22Rv1 (cell line): ENCODE measurements at regions not wholly inside any gene's neighbourhood (a gene's known extent, or its start where the extent isn't known, plus 50 kb on each side); places are given as distances from the start of the nearest gene placed in this dataset.
"Not testable (repeated sequence)": the region's sequence is repeated elsewhere in the genome, so short reads cannot be mapped to it uniquely, and the experiment has no call there.

Experiments
- H3K27ac ChIP-seq: fragments of 450-650 bp; 2 replicates; pipeline ENCODE4 v1.5.1; 2017
- CTCF ChIP-seq: fragments of 450-650 bp; IDR thresholded peaks from 2 replicates; pipeline ENCODE4 v1.5.1; 2017; ENCODE audit warnings: mild to moderate bottlenecking
- ZFX ChIP-seq: fragments of 450-650 bp; IDR thresholded peaks from 2 replicates; pipeline ENCODE4 v1.6.1; 2017; ENCODE audit warnings: antibody characterized with exemption, borderline replicate concordance

- H3K27ac ChIP-seq, result no peak overlapping the region
- TF ChIP-seq CTCF, result no peak
- no peak for TF ChIP-seq ZFX
These were observed 768.0 kb upstream of the TMPRSS15 start for GRCh38 chr21:19171585-19171984.

- no peak for TF ChIP-seq CTCF
- no peak for TF ChIP-seq ZFX
- no peak overlapping the region for H3K27ac ChIP-seq
These were observed 778.1 kb upstream of the TMPRSS15 start for GRCh38 chr21:19181604-19182140.

- TF ChIP-seq CTCF (no peak), ZFX (no peak)
- H3K27ac ChIP-seq, result no peak overlapping the region
These were observed 794.4 kb upstream of the TMPRSS15 start for GRCh38 chr21:19197950-19198349.

GRCh38 chr21:19198801-19199200, 795.2 kb upstream of the TMPRSS15 start:
- TF ChIP-seq ZFX (no peak), CTCF (no peak)
- no peak overlapping the region for H3K27ac ChIP-seq

GRCh38 chr21:19218163-19218562, 814.6 kb upstream of the TMPRSS15 start:
- TF ChIP-seq CTCF (no peak), ZFX (no peak)
- no peak overlapping the region for H3K27ac ChIP-seq

GRCh38 chr21:19224090-19224489, 820.5 kb upstream of the TMPRSS15 start:
- H3K27ac ChIP-seq, result no peak overlapping the region
- TF ChIP-seq CTCF (no peak), ZFX (no peak)

- H3K27ac ChIP-seq, result no peak overlapping the region
- TF ChIP-seq CTCF (no peak), ZFX (no peak)
These were observed 824.6 kb upstream of the TMPRSS15 start for GRCh38 chr21:19228226-19228625.

- not testable (repeated sequence) for H3K27ac ChIP-seq
These were observed 830.3 kb upstream of the TMPRSS15 start for GRCh38 chr21:19233841-19234240.
